SK-N-SH (cell line): ENCODE measurements at regions not wholly inside any gene's neighbourhood (a gene's known extent, or its start where the extent isn't known, plus 50 kb on each side); places are given as distances from the start of the nearest gene placed in this dataset.
A peak's percentile ranks its signal among the peaks of the same experiment; 100 is the strongest.

Experiments used
- FOXM1 ChIP-seq: IDR thresholded peaks from 2 replicates; pipeline ENCODE4 v1.4.0; 2012; ENCODE audit warnings: low read depth, mild to moderate bottlenecking
- MEF2A ChIP-seq: IDR thresholded peaks from 2 replicates; pipeline ENCODE4 v1.4.0; 2012; ENCODE audit warnings: low read depth, borderline replicate concordance
- RFX5 ChIP-seq: IDR thresholded peaks from 2 replicates; pipeline ENCODE4 v1.6.1; 2012; ENCODE audit warnings: mild to moderate bottlenecking, improper control_type of control experiment, low read length
- RXRA ChIP-seq: IDR thresholded peaks from 2 replicates; pipeline ENCODE4 v1.4.0; 2012; ENCODE audit warnings: low read depth, mild to moderate bottlenecking, borderline replicate concordance
- TF ChIP-seq, protein P1 (sequence below): IDR thresholded peaks from 2 replicates; pipeline ENCODE4 v1.6.1; 2012; ENCODE audit warnings: mild to moderate bottlenecking, low read depth, low read length, moderate library complexity
- TF ChIP-seq, protein P2 (sequence below): IDR thresholded peaks from 2 replicates; pipeline ENCODE4 v1.4.0; 2012; ENCODE audit warnings: low read depth, borderline replicate concordance
- TF ChIP-seq, protein P3 (sequence below): IDR thresholded peaks from 2 replicates; pipeline ENCODE4 v1.4.0; 2012; ENCODE audit warnings: low read depth, borderline replicate concordance
- TF ChIP-seq, protein P4 (sequence below): fragments of 200-600 bp; sonication (generic); IDR thresholded peaks from 2 replicates; pipeline ENCODE4 v1.6.1; 2017; ENCODE audit warnings: antibody characterized with exemption, mild to moderate bottlenecking, moderate library complexity

DNA sequence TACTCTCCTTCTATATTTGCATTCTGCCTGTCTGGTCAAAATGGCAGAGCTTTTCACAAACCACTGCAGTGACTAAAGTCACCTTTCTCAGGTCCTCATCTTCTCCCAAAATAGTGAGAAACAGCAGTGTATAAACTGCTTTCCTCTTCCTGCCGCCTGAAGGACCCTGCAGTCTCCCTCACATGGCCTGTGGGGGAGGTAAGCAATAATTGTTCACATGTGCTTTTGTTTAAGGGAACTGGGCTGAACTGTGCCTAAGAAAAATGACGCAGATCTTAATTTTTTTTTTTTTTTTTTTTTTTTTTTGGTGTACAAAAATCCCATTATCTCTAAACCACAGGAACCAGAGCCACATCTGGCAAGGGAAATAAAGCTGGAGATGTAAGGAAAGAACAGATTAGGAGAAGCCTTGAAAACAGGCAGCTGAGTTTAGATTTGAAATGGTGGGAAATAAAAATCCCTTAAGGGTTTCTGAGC lies 131.7 kb upstream of the VLDLR start:
- TF ChIP-seq, protein P1, sequence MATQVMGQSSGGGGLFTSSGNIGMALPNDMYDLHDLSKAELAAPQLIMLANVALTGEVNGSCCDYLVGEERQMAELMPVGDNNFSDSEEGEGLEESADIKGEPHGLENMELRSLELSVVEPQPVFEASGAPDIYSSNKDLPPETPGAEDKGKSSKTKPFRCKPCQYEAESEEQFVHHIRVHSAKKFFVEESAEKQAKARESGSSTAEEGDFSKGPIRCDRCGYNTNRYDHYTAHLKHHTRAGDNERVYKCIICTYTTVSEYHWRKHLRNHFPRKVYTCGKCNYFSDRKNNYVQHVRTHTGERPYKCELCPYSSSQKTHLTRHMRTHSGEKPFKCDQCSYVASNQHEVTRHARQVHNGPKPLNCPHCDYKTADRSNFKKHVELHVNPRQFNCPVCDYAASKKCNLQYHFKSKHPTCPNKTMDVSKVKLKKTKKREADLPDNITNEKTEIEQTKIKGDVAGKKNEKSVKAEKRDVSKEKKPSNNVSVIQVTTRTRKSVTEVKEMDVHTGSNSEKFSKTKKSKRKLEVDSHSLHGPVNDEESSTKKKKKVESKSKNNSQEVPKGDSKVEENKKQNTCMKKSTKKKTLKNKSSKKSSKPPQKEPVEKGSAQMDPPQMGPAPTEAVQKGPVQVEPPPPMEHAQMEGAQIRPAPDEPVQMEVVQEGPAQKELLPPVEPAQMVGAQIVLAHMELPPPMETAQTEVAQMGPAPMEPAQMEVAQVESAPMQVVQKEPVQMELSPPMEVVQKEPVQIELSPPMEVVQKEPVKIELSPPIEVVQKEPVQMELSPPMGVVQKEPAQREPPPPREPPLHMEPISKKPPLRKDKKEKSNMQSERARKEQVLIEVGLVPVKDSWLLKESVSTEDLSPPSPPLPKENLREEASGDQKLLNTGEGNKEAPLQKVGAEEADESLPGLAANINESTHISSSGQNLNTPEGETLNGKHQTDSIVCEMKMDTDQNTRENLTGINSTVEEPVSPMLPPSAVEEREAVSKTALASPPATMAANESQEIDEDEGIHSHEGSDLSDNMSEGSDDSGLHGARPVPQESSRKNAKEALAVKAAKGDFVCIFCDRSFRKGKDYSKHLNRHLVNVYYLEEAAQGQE: no peak
- TF ChIP-seq, protein P2, sequence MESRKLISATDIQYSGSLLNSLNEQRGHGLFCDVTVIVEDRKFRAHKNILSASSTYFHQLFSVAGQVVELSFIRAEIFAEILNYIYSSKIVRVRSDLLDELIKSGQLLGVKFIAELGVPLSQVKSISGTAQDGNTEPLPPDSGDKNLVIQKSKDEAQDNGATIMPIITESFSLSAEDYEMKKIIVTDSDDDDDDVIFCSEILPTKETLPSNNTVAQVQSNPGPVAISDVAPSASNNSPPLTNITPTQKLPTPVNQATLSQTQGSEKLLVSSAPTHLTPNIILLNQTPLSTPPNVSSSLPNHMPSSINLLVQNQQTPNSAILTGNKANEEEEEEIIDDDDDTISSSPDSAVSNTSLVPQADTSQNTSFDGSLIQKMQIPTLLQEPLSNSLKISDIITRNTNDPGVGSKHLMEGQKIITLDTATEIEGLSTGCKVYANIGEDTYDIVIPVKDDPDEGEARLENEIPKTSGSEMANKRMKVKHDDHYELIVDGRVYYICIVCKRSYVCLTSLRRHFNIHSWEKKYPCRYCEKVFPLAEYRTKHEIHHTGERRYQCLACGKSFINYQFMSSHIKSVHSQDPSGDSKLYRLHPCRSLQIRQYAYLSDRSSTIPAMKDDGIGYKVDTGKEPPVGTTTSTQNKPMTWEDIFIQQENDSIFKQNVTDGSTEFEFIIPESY: no peak
- TF ChIP-seq, protein P3, sequence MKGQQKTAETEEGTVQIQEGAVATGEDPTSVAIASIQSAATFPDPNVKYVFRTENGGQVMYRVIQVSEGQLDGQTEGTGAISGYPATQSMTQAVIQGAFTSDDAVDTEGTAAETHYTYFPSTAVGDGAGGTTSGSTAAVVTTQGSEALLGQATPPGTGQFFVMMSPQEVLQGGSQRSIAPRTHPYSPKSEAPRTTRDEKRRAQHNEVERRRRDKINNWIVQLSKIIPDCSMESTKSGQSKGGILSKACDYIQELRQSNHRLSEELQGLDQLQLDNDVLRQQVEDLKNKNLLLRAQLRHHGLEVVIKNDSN: no peak
- TF ChIP-seq RXRA: no peak
- TF ChIP-seq, protein P4, sequence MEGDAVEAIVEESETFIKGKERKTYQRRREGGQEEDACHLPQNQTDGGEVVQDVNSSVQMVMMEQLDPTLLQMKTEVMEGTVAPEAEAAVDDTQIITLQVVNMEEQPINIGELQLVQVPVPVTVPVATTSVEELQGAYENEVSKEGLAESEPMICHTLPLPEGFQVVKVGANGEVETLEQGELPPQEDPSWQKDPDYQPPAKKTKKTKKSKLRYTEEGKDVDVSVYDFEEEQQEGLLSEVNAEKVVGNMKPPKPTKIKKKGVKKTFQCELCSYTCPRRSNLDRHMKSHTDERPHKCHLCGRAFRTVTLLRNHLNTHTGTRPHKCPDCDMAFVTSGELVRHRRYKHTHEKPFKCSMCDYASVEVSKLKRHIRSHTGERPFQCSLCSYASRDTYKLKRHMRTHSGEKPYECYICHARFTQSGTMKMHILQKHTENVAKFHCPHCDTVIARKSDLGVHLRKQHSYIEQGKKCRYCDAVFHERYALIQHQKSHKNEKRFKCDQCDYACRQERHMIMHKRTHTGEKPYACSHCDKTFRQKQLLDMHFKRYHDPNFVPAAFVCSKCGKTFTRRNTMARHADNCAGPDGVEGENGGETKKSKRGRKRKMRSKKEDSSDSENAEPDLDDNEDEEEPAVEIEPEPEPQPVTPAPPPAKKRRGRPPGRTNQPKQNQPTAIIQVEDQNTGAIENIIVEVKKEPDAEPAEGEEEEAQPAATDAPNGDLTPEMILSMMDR: no peak
- TF ChIP-seq RFX5: peak; percentile 26; the same call in 1 of the 2 replicates
- TF ChIP-seq MEF2A: no peak
- no peak for TF ChIP-seq FOXM1
